GM12875 (cell line): ENCODE measurements at regions not wholly inside any gene's neighbourhood (a gene's known extent, or its start where the extent isn't known, plus 50 kb on each side); places are given as distances from the start of the nearest gene placed in this dataset.
"Not testable (repeated sequence)": the region's sequence is repeated elsewhere in the genome, so short reads cannot be mapped to it uniquely, and the experiment has no call there.

Source experiments
- H3K4me3 ChIP-seq: one replicate; pipeline ENCODE4 v1.5.1; 2011; ENCODE audit warnings: low read depth, low read length, control low read depth
- TF ChIP-seq, protein P1 (sequence below): IDR thresholded peaks from 2 replicates; pipeline ENCODE4 v1.5.1; 2011; ENCODE audit warnings: low read depth, mild to moderate bottlenecking, control low read depth, inconsistent platforms, low read length, moderate library complexity, borderline replicate concordance; ENCODE audit not compliant: insufficient read depth

DNA sequence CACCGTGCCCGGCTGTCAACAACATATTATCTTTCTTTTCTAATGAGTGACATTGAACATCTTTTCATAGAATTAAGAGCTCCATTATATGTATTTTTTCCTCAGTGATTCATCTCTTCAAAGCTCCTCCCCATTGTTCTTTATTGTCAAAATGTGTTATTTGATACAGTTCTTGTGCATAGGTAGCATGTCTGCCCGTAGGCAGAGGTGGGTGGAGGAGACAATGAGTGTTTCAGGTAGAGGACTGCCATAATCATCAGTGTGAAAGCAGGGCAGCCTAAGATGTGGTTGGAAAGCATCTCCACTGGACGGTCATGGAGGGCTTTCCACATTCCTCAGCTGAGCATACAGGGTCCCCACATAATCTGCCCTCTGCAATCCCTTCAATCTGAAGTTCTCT lies 452.0 kb upstream of the MCTP2 start:
- TF ChIP-seq, protein P1, sequence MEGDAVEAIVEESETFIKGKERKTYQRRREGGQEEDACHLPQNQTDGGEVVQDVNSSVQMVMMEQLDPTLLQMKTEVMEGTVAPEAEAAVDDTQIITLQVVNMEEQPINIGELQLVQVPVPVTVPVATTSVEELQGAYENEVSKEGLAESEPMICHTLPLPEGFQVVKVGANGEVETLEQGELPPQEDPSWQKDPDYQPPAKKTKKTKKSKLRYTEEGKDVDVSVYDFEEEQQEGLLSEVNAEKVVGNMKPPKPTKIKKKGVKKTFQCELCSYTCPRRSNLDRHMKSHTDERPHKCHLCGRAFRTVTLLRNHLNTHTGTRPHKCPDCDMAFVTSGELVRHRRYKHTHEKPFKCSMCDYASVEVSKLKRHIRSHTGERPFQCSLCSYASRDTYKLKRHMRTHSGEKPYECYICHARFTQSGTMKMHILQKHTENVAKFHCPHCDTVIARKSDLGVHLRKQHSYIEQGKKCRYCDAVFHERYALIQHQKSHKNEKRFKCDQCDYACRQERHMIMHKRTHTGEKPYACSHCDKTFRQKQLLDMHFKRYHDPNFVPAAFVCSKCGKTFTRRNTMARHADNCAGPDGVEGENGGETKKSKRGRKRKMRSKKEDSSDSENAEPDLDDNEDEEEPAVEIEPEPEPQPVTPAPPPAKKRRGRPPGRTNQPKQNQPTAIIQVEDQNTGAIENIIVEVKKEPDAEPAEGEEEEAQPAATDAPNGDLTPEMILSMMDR = no peak
- H3K4me3 ChIP-seq = no peak overlapping the region

DNA sequence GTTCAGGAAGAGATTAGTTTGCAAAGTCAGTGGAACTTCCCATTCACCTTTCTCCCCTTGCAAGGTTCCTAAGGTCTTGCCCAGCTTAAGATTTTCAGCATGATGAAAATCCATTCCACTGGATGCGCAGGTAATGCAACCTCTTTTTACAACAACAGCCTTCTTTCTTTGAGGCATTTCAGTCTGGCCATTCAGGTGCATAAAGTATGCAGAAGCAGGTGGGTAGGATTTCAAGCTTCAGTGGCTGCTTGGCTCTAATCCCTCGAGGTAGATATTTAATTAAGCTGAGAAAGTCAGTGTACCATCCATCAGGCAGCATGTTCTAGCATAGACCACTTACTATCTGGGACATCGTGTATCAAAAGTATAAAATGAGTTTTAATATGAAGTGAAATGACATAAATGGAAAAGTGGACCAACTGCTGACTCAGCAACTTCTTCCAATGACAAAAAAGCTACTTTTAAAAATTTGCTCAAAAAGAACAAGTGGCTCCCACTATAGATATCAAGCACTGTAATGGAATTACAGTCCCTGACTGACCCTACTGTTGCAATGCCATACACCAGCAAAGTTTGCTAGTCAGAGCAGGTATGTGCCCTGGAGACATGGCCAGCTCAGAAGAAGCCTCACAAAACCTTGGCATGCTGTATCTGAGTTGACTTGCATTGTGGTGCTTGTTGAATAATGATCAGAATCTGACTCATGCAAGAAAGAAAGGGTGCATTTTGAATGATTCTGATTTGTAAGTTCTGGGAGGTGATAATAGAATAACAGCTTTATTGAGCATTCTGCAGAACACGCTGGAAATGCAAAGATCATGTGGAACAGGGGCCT lies 459.9 kb upstream of the MCTP2 start:
- TF ChIP-seq, protein P1 = no peak
- H3K4me3 ChIP-seq = no peak overlapping the region

DNA sequence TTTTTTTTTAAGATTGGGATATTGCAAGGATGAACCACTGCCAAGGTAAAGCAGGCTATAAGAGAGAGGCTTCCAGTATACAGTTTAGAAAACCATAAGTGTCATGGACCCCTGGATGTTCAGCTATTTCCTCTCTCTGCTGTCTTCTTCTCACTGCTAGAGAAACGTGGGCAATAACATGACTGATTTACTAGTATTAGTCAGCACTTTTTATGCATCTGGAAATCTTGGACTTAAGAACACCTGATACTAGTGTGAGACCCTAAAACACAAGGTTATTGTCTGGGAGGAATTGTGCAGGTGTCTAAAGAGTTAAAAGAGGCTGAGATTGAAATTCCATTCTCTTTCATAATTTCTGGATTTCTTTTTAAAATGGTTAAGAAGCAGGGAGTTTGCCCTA lies 460.6 kb upstream of the MCTP2 start:
- no peak overlapping the region for H3K4me3 ChIP-seq
- TF ChIP-seq, protein P1 = no peak

DNA sequence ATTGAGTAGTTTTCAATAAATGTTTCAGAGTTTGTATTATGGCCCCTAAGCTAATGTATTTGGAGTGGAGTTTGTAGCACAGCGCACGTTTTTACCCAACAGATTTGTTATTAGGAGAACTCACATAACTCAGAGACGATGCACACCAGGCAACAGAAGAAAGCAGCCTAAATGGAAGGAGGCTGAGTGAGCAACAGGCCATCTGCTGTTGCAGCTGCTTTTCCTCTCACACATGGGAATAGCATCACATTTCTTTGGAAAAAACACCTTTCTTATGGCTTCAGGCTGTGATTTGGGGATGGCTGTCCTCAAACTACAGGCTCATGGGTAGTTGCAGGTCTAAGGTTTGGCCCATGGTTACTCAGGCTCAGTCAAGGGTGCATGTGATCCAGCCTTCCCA lies 469.3 kb upstream of the MCTP2 start:
- H3K4me3 ChIP-seq = no peak overlapping the region
- TF ChIP-seq, protein P1 = no peak

DNA sequence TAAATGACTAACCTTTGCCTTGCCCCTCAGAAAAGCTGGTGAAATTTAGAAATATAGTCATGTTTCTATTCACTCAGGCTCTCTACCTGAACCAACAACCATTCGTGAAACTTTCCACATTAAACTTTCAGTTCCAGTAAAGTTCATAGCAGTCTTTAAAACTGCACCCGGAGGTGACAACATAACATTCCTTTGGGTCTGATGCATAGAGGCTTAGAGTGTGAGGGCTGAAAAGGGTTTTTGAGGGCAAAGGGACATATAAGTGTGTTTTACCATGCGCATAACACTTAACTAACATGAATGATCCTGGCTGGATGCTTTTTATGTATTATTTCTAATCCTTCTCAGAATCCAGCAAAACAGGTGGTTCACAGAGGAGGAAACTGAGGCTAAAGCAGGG lies 471.7 kb upstream of the MCTP2 start:
- TF ChIP-seq, protein P1 = no peak

DNA sequence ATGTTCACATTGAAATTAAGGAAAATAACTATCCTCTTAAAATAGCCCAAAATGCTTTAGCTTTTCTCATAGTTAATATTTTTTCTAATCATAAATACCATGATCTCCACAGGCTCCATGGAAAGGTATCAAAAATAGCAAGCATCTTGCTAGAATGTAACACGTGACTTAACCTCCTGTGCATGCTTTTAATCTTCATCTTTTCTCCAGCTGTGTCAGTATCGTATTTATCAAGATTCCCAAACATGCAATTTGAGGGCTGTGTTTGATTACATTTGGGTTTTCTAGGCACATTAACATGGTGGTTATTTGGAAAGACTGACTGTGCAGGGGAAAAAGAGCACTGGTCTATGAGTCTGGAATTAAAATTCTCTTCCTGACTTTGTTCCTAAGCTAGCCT lies 472.5 kb upstream of the MCTP2 start:
- TF ChIP-seq, protein P1 = no peak
- no peak overlapping the region for H3K4me3 ChIP-seq

More for the DNA sequence above, 471.7 kb upstream of the MCTP2 start:
- no peak overlapping the region for H3K4me3 ChIP-seq

DNA sequence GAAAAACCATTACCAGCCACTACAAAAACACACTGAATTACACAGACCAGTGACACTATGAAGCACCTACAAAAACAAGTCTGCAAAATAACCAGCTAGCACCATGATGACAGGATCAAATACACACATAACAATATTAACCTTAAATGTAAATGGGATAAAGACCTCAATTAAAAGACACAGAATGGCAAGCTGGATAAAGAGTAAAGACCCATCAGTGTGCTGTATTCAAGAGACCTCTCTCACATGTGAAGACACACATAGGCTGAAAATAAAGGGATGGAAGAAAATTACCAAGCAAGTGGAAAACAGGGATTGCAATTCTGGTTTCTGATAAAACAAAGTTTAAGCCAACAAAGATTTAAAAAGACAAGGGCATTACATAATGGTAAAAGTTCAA lies 482.7 kb upstream of the MCTP2 start:
- no peak overlapping the region for H3K4me3 ChIP-seq
- TF ChIP-seq, protein P1 = no peak

DNA sequence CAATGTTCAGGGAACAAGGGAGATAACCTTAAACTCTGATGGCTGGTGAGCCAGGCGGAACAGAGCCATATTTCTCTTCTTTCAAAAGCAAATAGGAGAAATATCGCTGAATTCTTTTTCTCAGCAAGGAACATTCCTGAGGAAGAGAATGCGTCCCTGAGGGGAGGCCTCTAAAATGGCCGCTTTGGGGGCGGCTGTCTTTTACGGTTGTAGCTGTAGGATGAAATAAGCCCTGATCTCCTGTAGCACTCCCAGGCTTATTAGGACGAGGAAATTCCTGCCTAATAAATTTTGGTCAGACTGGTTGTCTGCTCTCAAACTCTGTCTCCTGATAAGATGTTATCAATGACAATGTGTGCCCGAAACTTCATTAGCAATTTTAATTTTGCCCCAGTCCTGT lies 496.4 kb upstream of the MCTP2 start:
- not testable (repeated sequence) for H3K4me3 ChIP-seq
